ENCODE measurements at regions not wholly inside any gene's neighbourhood (a gene's known extent, or its start where the extent isn't known, plus 50 kb on each side); places are given as distances from the start of the nearest gene placed in this dataset.

DNA sequence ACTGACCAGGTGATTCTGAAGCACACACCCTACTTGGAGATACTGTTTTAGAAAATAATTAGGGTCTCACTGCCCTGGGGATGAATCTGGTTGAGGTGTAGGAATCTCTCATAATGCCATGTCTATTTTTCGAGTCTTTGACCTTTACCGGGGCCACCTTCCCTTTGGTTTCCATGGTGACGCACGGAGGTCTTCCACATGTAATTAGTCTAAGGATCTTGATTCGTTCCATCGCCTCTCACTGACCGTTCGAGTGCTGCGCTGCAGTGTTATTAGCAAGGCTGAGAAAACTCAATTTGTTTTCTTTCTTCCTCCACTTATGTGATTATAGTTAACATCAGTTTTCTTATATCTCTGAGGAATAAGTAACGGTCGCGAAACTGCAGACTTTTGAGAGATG, 144.3 kb upstream of the SPACA1 start:
- H3K36me3 Mint-ChIP-seq (ENCODE audit: low read depth): no peaks in the 10 kb centered on the region
- no peak overlapping the region for H3K27ac Mint-ChIP-seq
- H3K9me3 Mint-ChIP-seq: no peaks in the 10 kb centered on the region
- intact Hi-C loops (cut with micrococcal nuclease): no loop called here
- ATAC-seq (ENCODE audit: low read depth) (no peak), DNase-seq (no peak)
- H3K4me3 Mint-ChIP-seq: no peak overlapping the region
- CTCF ChIA-PET: no interaction called here
- TF ChIP-seq, protein P1, sequence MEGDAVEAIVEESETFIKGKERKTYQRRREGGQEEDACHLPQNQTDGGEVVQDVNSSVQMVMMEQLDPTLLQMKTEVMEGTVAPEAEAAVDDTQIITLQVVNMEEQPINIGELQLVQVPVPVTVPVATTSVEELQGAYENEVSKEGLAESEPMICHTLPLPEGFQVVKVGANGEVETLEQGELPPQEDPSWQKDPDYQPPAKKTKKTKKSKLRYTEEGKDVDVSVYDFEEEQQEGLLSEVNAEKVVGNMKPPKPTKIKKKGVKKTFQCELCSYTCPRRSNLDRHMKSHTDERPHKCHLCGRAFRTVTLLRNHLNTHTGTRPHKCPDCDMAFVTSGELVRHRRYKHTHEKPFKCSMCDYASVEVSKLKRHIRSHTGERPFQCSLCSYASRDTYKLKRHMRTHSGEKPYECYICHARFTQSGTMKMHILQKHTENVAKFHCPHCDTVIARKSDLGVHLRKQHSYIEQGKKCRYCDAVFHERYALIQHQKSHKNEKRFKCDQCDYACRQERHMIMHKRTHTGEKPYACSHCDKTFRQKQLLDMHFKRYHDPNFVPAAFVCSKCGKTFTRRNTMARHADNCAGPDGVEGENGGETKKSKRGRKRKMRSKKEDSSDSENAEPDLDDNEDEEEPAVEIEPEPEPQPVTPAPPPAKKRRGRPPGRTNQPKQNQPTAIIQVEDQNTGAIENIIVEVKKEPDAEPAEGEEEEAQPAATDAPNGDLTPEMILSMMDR (IDR thresholded peaks at IDR 0.05): no peak
- peaks cover 15% of the 10 kb centered on the region for H3K4me1 Mint-ChIP-seq
- POLR2A ChIA-PET: no interaction called here
- no peaks in the 10 kb centered on the region for H3K27me3 Mint-ChIP-seq

DNA sequence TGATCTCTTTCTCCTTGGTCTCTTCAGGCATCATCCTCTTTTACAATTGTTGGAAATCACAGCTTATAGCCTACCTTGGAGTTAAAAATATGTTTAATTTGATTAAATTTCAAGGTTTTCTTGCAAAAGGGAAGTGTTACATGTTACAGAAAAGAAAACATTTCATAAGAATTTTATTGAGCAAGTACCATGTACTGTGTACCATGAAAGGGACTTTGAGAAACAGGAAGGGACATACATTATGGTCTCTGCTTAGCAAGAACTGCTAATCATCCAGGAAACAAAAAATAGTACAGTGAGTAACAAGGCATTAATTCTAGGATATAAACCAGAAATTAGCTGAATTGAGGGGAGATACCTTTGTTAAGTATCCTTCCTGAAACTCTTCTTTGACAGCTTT, 145.3 kb upstream of the SPACA1 start:
- H3K4me1 Mint-ChIP-seq: peaks cover 15% of the 10 kb centered on the region
- intact Hi-C loops (cut with micrococcal nuclease): no loop called here

DNA sequence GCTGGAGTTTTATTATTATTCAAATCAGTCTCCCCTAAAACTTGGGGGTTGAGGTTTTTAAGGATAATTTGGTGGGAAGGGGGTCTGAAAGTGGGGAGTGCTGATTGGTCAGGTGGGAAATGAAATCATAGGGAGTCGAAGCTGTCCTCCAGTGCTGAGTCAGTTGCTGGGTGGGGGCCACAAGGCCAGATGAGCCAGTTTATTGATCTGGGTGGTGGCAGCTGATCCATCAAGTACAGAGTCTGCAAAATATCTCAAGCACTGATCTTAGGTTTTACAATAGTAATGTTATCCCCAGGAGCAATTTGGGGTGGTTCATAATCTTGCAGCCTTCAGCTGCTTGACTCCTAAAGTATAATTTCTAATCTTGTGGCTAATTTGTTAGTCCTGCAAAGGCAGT, 146.0 kb upstream of the SPACA1 start:
- no peaks in the 10 kb centered on the region for H3K9me3 Mint-ChIP-seq
- intact Hi-C loops (cut with micrococcal nuclease): no loop called here
- peaks cover 15% of the 10 kb centered on the region for H3K4me1 Mint-ChIP-seq
- ChIA-PET CTCF (no interaction called here), POLR2A (no interaction called here)
- DNase-seq: no peak
- H3K36me3 Mint-ChIP-seq (ENCODE audit: low read depth): no peaks in the 10 kb centered on the region
- no peak for ATAC-seq (ENCODE audit: low read depth)
- TF ChIP-seq, protein P1 (IDR thresholded peaks at IDR 0.05): no peak
- H3K27me3 Mint-ChIP-seq: no peaks in the 10 kb centered on the region
- H3K4me3 Mint-ChIP-seq: no peak overlapping the region
- no peak overlapping the region for H3K27ac Mint-ChIP-seq

More for the DNA sequence above, 145.3 kb upstream of the SPACA1 start:
- ChIA-PET POLR2A (no interaction called here), CTCF (no interaction called here)
- ATAC-seq (ENCODE audit: low read depth) (no peak), DNase-seq (no peak)
- TF ChIP-seq, protein P1 (IDR thresholded peaks at IDR 0.05): no peak
- Mint-ChIP-seq H3K27me3 (no peaks in the 10 kb centered on the region), H3K4me3 (no peak overlapping the region), H3K9me3 (no peaks in the 10 kb centered on the region), H3K36me3 (ENCODE audit: low read depth) (no peaks in the 10 kb centered on the region), H3K27ac (no peak overlapping the region)

DNA sequence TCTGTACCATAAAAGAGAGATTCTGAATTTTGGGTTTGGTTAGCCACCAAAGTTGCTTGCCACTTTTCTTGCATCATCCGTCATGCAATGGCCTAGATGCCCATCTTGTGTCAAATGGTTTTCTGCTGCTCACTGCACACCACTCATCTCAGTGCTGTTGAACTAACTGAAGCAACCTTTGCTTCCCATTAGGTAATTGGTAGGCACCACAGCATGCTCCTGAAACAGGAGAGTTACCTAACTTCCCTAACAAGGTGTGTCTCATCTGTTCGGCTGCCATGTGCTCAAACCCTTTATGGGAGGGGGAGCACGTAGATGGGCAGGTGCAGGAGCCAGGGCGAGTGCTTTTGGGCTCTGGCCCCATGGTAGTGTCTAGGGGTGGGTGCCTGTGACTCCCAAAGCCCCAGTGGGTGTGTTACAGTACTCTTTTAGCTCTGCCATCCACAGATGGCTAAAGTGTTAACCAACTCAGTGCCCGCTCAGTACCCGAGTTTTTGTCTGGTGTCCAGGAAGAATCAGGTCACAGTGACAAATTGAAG, 147.4 kb upstream of the SPACA1 start:
- intact Hi-C loops (cut with micrococcal nuclease): no loop called here
- POLR2A ChIA-PET: no interaction called here

DNA sequence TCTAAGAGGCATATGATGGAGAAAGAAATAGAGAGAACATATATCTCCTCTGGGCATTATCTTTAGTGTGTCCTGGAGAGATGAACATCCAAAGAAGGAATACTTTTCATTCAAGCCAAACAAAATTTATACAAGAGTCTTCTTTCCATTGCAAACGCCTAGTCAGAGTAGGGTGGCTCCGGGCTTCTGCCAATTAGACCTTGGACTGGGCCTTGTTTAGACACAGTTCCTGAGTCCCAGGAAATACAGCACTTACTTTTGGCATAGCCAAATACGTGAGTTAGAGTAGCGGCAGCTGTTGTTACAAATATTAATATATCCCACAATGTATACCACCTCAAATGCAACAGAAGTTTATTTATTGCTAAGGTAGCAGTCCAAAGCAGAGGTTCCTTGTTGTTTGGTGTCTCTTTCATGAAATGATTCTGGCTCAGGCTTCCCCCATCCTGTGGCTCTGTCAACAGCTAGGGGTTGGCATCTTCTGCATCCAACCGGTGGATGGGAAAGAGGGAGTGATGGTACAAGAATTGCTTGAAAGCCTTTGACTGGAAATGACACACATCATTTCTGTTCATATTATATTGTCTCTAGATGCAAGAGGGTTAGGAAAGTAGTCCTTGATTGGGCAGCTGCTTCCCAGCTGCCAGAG, 148.0 kb upstream of the SPACA1 start:
- CTCF ChIA-PET: no interaction called here
- H3K27ac Mint-ChIP-seq: no peak overlapping the region
- H3K4me1 Mint-ChIP-seq: peaks cover 4% of the 10 kb centered on the region
- no peak overlapping the region for H3K4me3 Mint-ChIP-seq
- intact Hi-C loops (cut with micrococcal nuclease): no loop called here
- no peak for ATAC-seq (ENCODE audit: low read depth)
- TF ChIP-seq, protein P1 (IDR thresholded peaks at IDR 0.05): no peak
- DNase-seq: no peak
- H3K27me3 Mint-ChIP-seq: no peaks in the 10 kb centered on the region
- no peaks in the 10 kb centered on the region for H3K9me3 Mint-ChIP-seq
- H3K36me3 Mint-ChIP-seq (ENCODE audit: low read depth): no peaks in the 10 kb centered on the region
- POLR2A ChIA-PET: no interaction called here

More for the DNA sequence above, 147.4 kb upstream of the SPACA1 start:
- DNase-seq (no peak), ATAC-seq (ENCODE audit: low read depth) (no peak)
- H3K27ac Mint-ChIP-seq: no peak overlapping the region
- TF ChIP-seq, protein P1 (IDR thresholded peaks at IDR 0.05): no peak
- no peaks in the 10 kb centered on the region for H3K9me3 Mint-ChIP-seq
- H3K4me3 Mint-ChIP-seq: no peak overlapping the region
- H3K4me1 Mint-ChIP-seq: peaks cover 10% of the 10 kb centered on the region
- CTCF ChIA-PET: no interaction called here
- H3K27me3 Mint-ChIP-seq: no peaks in the 10 kb centered on the region
- H3K36me3 Mint-ChIP-seq (ENCODE audit: low read depth): no peaks in the 10 kb centered on the region

All from activated B cell treated with CpG ODN at 0.5 μM for 24 hours (primary cell).